Fibroblast of villous mesenchyme (primary cell): ENCODE measurements at regions not wholly inside any gene's neighbourhood (a gene's known extent, or its start where the extent isn't known, plus 50 kb on each side); places are given as distances from the start of the nearest gene placed in this dataset.

Experiments
- DNase-seq: peaks from one replicate; pipeline ENCODE4 v3.0.0-alpha.2; 2010; ENCODE audit warnings: low read depth
- H3K4me3 ChIP-seq: 2 replicates; pipeline ENCODE4 v1.5.1; 2011; ENCODE audit warnings: low read depth, mild to moderate bottlenecking, low read length
- CTCF ChIP-seq: IDR thresholded peaks from 2 replicates; pipeline ENCODE4 v1.5.1; 2012; ENCODE audit warnings: low read depth, mild to moderate bottlenecking, low read length; ENCODE audit not compliant: insufficient read depth

DNA sequence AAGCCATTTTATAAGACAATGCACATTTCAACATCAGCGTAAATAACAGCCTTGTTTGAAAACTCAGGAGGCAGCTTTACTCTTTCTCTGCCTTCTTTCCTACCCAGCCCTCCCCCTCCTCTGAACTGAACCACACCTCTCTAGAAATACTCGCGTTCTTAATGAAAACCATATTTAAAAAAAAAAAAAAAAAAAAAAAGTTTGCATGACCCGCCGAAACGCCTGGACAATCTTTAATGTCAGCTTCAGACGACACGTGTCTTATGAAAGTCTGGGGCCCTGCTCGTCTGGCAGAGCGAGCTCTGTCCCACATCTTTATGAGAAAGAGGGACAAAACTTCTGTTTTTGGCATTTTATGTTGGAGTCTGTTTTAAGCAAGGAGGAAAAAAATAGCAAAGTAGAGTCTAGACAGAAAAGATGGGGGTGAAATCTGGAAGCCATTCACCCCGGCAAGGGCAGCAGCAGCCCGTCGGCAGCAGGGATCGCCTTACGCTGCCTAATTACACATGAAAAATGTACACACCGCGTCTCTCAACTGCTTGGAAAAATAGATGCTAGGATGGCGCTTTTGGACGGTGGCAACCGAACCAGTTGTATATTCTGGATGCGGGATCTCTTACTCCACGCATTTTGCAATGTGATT lies 130.4 kb upstream of the ETS2 start:
- no peak for TF ChIP-seq CTCF
- DNase-seq, result peak; percentile 5
- H3K4me3 ChIP-seq, result no peak overlapping the region

- H3K4me3 ChIP-seq, result no peak overlapping the region
- TF ChIP-seq CTCF, result no peak
- no peak for DNase-seq
Observed at GRCh38 chr21:38678827-38679226, 126.9 kb upstream of the ETS2 start.

DNA sequence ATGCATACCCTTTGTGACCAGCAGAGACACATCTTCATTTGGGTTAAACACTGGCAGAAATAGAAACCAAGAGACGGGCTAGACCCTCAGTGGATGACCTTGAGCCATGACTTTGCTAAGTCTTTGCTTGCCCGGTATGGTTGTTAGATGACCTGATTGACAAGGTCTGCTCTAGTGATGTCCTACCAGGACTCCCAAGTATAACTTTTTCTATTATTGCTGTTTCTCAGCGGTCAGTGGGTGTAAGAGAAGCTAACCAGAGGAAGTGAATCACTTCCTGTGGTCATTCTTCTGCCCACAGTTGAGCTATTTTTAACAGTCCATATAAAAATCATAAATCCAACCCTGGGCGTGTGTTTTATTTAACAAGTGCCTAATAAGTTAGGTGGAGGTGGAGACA lies 126.2 kb upstream of the ETS2 start:
- peak; percentile 75 for DNase-seq
- H3K4me3 ChIP-seq, result no peak overlapping the region
- no peak for TF ChIP-seq CTCF

DNA sequence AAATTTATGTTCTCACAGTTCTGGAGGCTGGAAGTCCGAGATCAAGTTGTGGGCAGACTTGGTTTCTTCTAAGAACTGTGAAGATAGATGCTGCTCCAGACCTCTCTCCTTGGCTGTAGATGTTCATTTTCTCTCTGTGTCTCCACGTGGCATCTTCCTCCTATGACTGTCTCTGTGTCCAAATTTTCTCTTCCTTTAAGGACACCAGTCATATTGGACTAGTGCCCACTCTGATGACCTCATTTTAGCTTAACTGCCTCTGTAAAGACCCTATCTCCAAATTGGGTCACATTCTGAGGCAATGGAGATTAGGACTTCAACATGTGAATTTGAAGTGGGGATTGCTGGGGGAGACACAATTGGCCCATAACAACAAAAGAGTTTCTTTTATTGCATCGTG lies 125.3 kb upstream of the ETS2 start:
- no peak for TF ChIP-seq CTCF
- no peak overlapping the region for H3K4me3 ChIP-seq
- DNase-seq, result no peak

- no peak overlapping the region for H3K4me3 ChIP-seq
- peak; percentile 68 for DNase-seq
- TF ChIP-seq CTCF, result no peak
Observed at GRCh38 chr21:38683222-38683621, 122.5 kb upstream of the ETS2 start.

DNA sequence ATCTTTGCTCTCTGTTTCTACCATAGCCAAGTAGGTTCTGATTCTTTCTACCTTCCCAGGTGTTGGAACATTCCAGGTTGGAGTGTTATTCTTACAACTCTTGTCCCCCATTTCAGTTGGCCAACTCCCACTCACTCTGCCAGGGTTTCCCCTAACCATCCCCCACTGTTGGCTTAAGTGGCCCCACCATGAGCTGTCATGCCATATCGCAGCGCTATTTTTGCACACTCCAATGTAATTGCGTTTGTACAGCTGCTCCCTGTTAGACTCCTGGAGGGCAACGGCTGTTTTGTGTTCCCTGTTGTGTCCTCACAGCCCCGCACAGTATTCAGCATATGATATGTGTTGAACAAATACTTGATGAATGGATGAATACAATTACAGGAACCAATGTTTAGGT lies 117.7 kb upstream of the ETS2 start:
- no peak for TF ChIP-seq CTCF
- H3K4me3 ChIP-seq, result no peak overlapping the region
- no peak for DNase-seq

DNA sequence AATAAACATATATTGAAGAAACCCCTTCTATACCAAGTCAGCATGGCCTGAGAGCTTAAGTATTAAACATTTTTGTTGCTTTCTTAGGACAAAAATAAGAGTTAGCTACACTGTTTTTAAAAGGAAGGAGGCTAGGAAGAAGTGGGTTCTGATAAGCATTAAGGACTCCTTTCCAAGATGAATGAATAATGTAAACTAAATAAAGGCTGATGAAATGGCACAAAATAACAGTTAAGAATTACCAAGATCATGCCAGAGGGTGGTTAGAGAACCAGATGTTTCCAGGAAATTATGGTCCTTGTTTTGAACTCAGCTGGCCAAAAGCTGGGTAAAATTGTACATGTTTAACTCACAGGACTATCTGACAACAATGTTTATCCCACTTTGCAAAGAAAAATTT lies 114.1 kb upstream of the ETS2 start:
- TF ChIP-seq CTCF, result no peak
- H3K4me3 ChIP-seq, result no peak overlapping the region
- DNase-seq, result no peak
